Activated CD4-positive, CD25-positive, alpha-beta regulatory T cell (primary cell): ENCODE measurements at regions not wholly inside any gene's neighbourhood (a gene's known extent, or its start where the extent isn't known, plus 50 kb on each side); places are given as distances from the start of the nearest gene placed in this dataset.

Experiments used
- DNase-seq, 4 experiments: peaks; one replicate each; lab custom pipeline; 2025; lab: John Stamatoyannopoulos, UW

- no peak for DNase-seq
Observed at GRCh38 chr9:95670122-95670521, 153.4 kb upstream of the PTCH1 start.

- no peak for DNase-seq
Observed at GRCh38 chr9:95669253-95669652, 152.5 kb upstream of the PTCH1 start.

- no peak for DNase-seq
Observed at GRCh38 chr9:95667789-95668188, 151.0 kb upstream of the PTCH1 start.

GRCh38 chr9:95666785-95667155, 150.0 kb upstream of the PTCH1 start:
- no peak for DNase-seq

- DNase-seq = no peak
Observed at GRCh38 chr9:95666096-95666784, 149.5 kb upstream of the PTCH1 start.

- DNase-seq = no peak
Observed at GRCh38 chr9:95653246-95653645, 136.5 kb upstream of the PTCH1 start.

- DNase-seq = no peak
Observed at GRCh38 chr9:95650720-95651119, 133.9 kb upstream of the PTCH1 start.

GRCh38 chr9:95649801-95650213, 133.0 kb upstream of the PTCH1 start:
- no peak for DNase-seq

- no peak for DNase-seq
Observed at GRCh38 chr9:95648225-95648624, 131.5 kb upstream of the PTCH1 start.

- DNase-seq = no peak
Observed at GRCh38 chr9:95645992-95646391, 129.2 kb upstream of the PTCH1 start.

- no peak for DNase-seq
Observed at GRCh38 chr9:95645579-95645978, 128.8 kb upstream of the PTCH1 start.

GRCh38 chr9:95644377-95644776, 127.6 kb upstream of the PTCH1 start:
- no peak for DNase-seq

- no peak for DNase-seq
Observed at GRCh38 chr9:95643619-95644018, 126.8 kb upstream of the PTCH1 start.

- no peak for DNase-seq
Observed at GRCh38 chr9:95642189-95642588, 125.4 kb upstream of the PTCH1 start.

GRCh38 chr9:95641586-95641985, 124.8 kb upstream of the PTCH1 start:
- DNase-seq = no peak

- no peak for DNase-seq
Observed at GRCh38 chr9:95640336-95640735, 123.6 kb upstream of the PTCH1 start.

- no peak for DNase-seq
Observed at GRCh38 chr9:95635986-95636671, 119.4 kb upstream of the PTCH1 start.

GRCh38 chr9:95634536-95634935, 117.8 kb upstream of the PTCH1 start:
- DNase-seq = no peak

- no peak for DNase-seq
Observed at GRCh38 chr9:95634114-95634513, 117.3 kb upstream of the PTCH1 start.

- DNase-seq = no peak
Observed at GRCh38 chr9:95629585-95629984, 112.8 kb upstream of the PTCH1 start.

GRCh38 chr9:95627802-95628201, 111.0 kb upstream of the PTCH1 start:
- DNase-seq = no peak

GRCh38 chr9:95626885-95627558, 110.3 kb upstream of the PTCH1 start:
- DNase-seq = no peak

GRCh38 chr9:95626341-95626740, 109.6 kb upstream of the PTCH1 start:
- DNase-seq = no peak
